Osteoblast (primary cell): ENCODE measurements at regions not wholly inside any gene's neighbourhood (a gene's known extent, or its start where the extent isn't known, plus 50 kb on each side); places are given as distances from the start of the nearest gene placed in this dataset.

Experiments used
- DNase-seq: peaks from one replicate; pipeline ENCODE4 v3.0.0; 2011; ENCODE audit warnings: low spot score, mixed read lengths; ENCODE audit not compliant: insufficient read length; ENCODE audit errors: missing footprints
- H2AFZ ChIP-seq: 2 replicates; pipeline ENCODE4 v1.6.0; 2011; ENCODE audit warnings: mild to moderate bottlenecking, low read length
- H3K27ac ChIP-seq: 2 replicates; pipeline ENCODE4 v1.5.1; 2011; ENCODE audit warnings: mild to moderate bottlenecking, low read depth, low read length, moderate library complexity
- H3K27me3 ChIP-seq: 2 replicates; pipeline ENCODE4 v1.6.0; 2012; ENCODE audit warnings: mild to moderate bottlenecking, control low read depth, inconsistent platforms, low read length, moderate library complexity; ENCODE audit not compliant: insufficient read depth
- H3K36me3 ChIP-seq: 2 replicates; pipeline ENCODE4 v1.5.1; 2011; ENCODE audit warnings: mild to moderate bottlenecking, low read length, control low read depth, moderate library complexity; ENCODE audit not compliant: insufficient read depth
- H3K4me1 ChIP-seq: 2 replicates; pipeline ENCODE4 v1.5.1; 2011; ENCODE audit warnings: mild to moderate bottlenecking, low read length, control low read depth, moderate library complexity; ENCODE audit not compliant: insufficient read depth
- H3K4me2 ChIP-seq: 2 replicates; pipeline ENCODE4 v1.6.0; 2011; ENCODE audit warnings: mild to moderate bottlenecking, low read length; ENCODE audit not compliant: insufficient read depth
- H3K4me3 ChIP-seq: fragments of 200-600 bp; sonication (generic); 3 replicates; pipeline ENCODE4 v1.5.1; 2012; ENCODE audit warnings: mild to moderate bottlenecking, low read length, inconsistent platforms; ENCODE audit not compliant: insufficient read depth
- H3K79me2 ChIP-seq: 2 replicates; pipeline ENCODE4 v1.6.0; 2012; ENCODE audit warnings: mild to moderate bottlenecking, low read length, control low read depth, inconsistent platforms; ENCODE audit not compliant: insufficient read depth
- H3K9me3 ChIP-seq: 2 replicates; pipeline ENCODE4 v1.5.1; 2011; ENCODE audit warnings: low read depth, low read length, control low read depth
- H4K20me1 ChIP-seq: 2 replicates; pipeline ENCODE4 v1.6.0; 2012; ENCODE audit warnings: mild to moderate bottlenecking, low read length, control low read depth; ENCODE audit not compliant: insufficient read depth
- CTCF ChIP-seq: IDR thresholded peaks from 2 replicates; pipeline ENCODE4 v1.5.1; 2011; ENCODE audit warnings: mild to moderate bottlenecking, low read depth, low read length, moderate library complexity; ENCODE audit errors: extremely low read depth

- H3K9me3 ChIP-seq = no peaks in the 10 kb centered on the region
- H3K79me2 ChIP-seq = no peaks in the 10 kb centered on the region
- no peaks in the 10 kb centered on the region for H3K4me1 ChIP-seq
- no peak for TF ChIP-seq CTCF
- H2AFZ ChIP-seq = no peak overlapping the region
- no peak overlapping the region for H3K27ac ChIP-seq
- H3K4me2 ChIP-seq = no peak overlapping the region
- no peak overlapping the region for H3K4me3 ChIP-seq
- DNase-seq = no peak
- no peaks in the 10 kb centered on the region for H3K27me3 ChIP-seq
- H4K20me1 ChIP-seq = no peaks in the 10 kb centered on the region
- H3K36me3 ChIP-seq = no peaks in the 10 kb centered on the region
Measured at GRCh38 chr7:70881167-70881847, 250.6 kb upstream of the GALNT17 start.

GRCh38 chr7:70883750-70884439 lies 248.0 kb upstream of the GALNT17 start:
- Histone ChIP-seq H3K4me1 (no peaks in the 10 kb centered on the region), H3K27me3 (no peaks in the 10 kb centered on the region), H3K36me3 (no peaks in the 10 kb centered on the region), H4K20me1 (no peaks in the 10 kb centered on the region), H3K4me2 (no peak overlapping the region), H3K79me2 (no peaks in the 10 kb centered on the region), H3K27ac (no peak overlapping the region), H2AFZ (no peak overlapping the region), H3K9me3 (no peaks in the 10 kb centered on the region), H3K4me3 (no peak overlapping the region)
- TF ChIP-seq CTCF = no peak
- no peak for DNase-seq

- H3K27ac ChIP-seq = no peak overlapping the region
- H3K79me2 ChIP-seq = no peaks in the 10 kb centered on the region
- TF ChIP-seq CTCF = no peak
- H3K4me2 ChIP-seq = no peak overlapping the region
- no peak for DNase-seq
- H3K9me3 ChIP-seq = no peaks in the 10 kb centered on the region
- H3K4me1 ChIP-seq = no peaks in the 10 kb centered on the region
- no peaks in the 10 kb centered on the region for H3K36me3 ChIP-seq
- H3K27me3 ChIP-seq = no peaks in the 10 kb centered on the region
- H4K20me1 ChIP-seq = no peaks in the 10 kb centered on the region
- H2AFZ ChIP-seq = no peak overlapping the region
- no peak overlapping the region for H3K4me3 ChIP-seq
Measured at GRCh38 chr7:70884440-70884764, 247.5 kb upstream of the GALNT17 start.

- Histone ChIP-seq H3K4me2 (no peak overlapping the region), H3K4me3 (no peak overlapping the region), H3K27me3 (no peaks in the 10 kb centered on the region), H4K20me1 (no peaks in the 10 kb centered on the region), H3K79me2 (no peaks in the 10 kb centered on the region), H3K27ac (no peak overlapping the region), H3K4me1 (no peaks in the 10 kb centered on the region), H3K9me3 (no peaks in the 10 kb centered on the region), H2AFZ (no peak overlapping the region), H3K36me3 (no peaks in the 10 kb centered on the region)
- DNase-seq = no peak
- no peak for TF ChIP-seq CTCF
Measured at GRCh38 chr7:70884809-70885208, 247.1 kb upstream of the GALNT17 start.
